HK-2 (cell line): ENCODE measurements at regions not wholly inside any gene's neighbourhood (a gene's known extent, or its start where the extent isn't known, plus 50 kb on each side); places are given as distances from the start of the nearest gene placed in this dataset.

Source experiments
- DNase-seq: peaks from one replicate; pipeline ENCODE4 v3.0.0-alpha.2; 2018; ENCODE audit not compliant: unreplicated experiment

GRCh38 chrX:147832707-147833348 lies 78.9 kb upstream of the FMR1 start:
- DNase-seq: no peak

- no peak for DNase-seq
These were observed 73.1 kb upstream of the FMR1 start for GRCh38 chrX:147838465-147839131.

GRCh38 chrX:147846676-147847075 lies 65.0 kb upstream of the FMR1 start:
- DNase-seq: no peak

DNA sequence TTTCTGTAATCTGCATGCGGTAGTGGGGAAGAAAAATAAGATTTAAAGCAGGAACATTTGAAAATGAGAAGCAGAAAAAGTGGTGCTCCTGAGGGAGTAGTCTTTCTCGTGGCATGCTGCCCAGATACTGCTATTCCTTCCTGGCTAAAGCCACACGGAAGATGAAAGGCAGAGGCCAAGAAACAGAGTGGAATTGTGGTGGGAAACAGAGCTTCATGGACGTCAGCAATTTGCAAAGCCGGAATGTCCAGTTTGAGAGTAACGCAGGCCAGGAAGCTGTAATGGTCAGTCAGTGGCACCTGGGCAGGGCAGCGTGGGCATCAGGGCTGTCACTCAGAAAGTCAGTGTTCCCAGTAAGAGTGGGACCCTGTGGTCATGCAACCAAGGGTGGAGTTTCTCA lies 63.7 kb upstream of the FMR1 start:
- no peak for DNase-seq

- no peak for DNase-seq
These were observed 62.9 kb upstream of the FMR1 start for GRCh38 chrX:147848543-147849443.

DNA sequence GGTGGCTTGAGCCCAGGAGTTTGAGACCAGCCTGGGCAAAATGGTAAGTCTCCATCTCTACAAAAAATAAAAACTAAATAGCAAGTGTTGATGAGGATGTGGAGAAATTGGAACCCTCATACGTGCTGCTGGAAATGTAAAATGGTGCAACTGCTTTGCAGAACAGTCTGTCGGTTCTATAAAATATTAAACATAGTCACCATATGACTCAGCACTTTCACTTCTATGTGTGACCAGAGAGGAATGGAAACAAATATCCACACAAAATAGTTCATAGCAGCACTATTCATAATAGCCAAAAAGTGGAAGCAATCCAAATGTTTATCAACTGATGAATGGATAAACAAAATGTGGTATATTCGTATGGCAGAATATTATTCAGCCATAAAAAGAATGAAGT lies 60.8 kb upstream of the FMR1 start:
- no peak for DNase-seq

GRCh38 chrX:147853701-147854100 lies 58.0 kb upstream of the FMR1 start:
- no peak for DNase-seq

GRCh38 chrX:147859666-147860065 lies 52.1 kb upstream of the FMR1 start:
- DNase-seq: no peak
